Gastroesophageal sphincter (tissue), 4 donors: ENCODE measurements at regions not wholly inside any gene's neighbourhood (a gene's known extent, or its start where the extent isn't known, plus 50 kb on each side); places are given as distances from the start of the nearest gene placed in this dataset.

ENCODE experiments used
- ATAC-seq: fragments of 150-250 bp; one replicate; pipeline ENCODE4 v1.9.1; 2016; ENCODE audit warnings: mild to moderate bottlenecking, moderate library complexity
- H3K27ac ChIP-seq, 4 donors: fragments of 200-600 bp; sonication (generic) in 3 of 4; 1 replicate in 3 of 4; 2 replicates in 1 of 4; pipeline ENCODE4 v1.5.1; 2016 to 2019
- H3K27me3 ChIP-seq: fragments of 200-600 bp; sonication (generic); one replicate; pipeline ENCODE4 v1.5.1; 2019
- H3K36me3 ChIP-seq, 2 donors: fragments of 200-600 bp; sonication (generic); one replicate each; pipeline ENCODE4 v1.5.1; 2019; ENCODE audit warnings: control low read depth in 1 of 2
- H3K4me1 ChIP-seq, 3 donors: fragments of 200-600 bp; sonication (generic); 1 replicate in 2 of 3; 2 replicates in 1 of 3; pipeline ENCODE4 v1.5.1; 2016 to 2019; ENCODE audit warnings: control low read depth in 2 of 3
- H3K4me3 ChIP-seq, 2 donors: fragments of 200-600 bp; sonication (generic); one replicate each; pipeline ENCODE4 v1.5.1; 2019; ENCODE audit warnings: mild to moderate bottlenecking in 1 of 2, moderate library complexity in 1 of 2
- H3K9me3 ChIP-seq, 3 donors: fragments of 200-600 bp; sonication (generic); one replicate each; pipeline ENCODE4 v1.5.1; 2017 to 2019; ENCODE audit warnings: control low read depth in 2 of 3
- CTCF ChIP-seq, 4 experiments: fragments of 200-600 bp in 2 of 4; fragments of 450-650 bp in 2 of 4; sonication (generic) in 1 of 4; IDR thresholded peaks; one replicate each; pipeline ENCODE4 v1.5.1; 2017 to 2019; ENCODE audit warnings: antibody characterized with exemption in 4 of 4, mild to moderate bottlenecking in 2 of 4, moderate library complexity in 2 of 4
- EP300 ChIP-seq: sonication (generic); formaldehyde crosslinking; IDR thresholded peaks from one replicate; pipeline ENCODE4 v1.6.1; 2017; ENCODE audit warnings: antibody characterized with exemption, mild to moderate bottlenecking
- POLR2A ChIP-seq, 2 donors: fragments of 450-650 bp; IDR thresholded peaks; one replicate each; pipeline ENCODE4 v1.6.1; 2017; ENCODE audit warnings: antibody characterized with exemption in 2 of 2, mild to moderate bottlenecking in 2 of 2, moderate library complexity in 1 of 2
- POLR2AphosphoS5 ChIP-seq: sonication (generic); formaldehyde crosslinking; IDR thresholded peaks from one replicate; pipeline ENCODE4 v1.6.1; 2017; ENCODE audit warnings: antibody characterized with exemption
- WGBS, 2 donors: methylation state at CpG; one replicate each; pipeline ENCODE4 v1.1.5; 2018; ENCODE audit warnings: low coverage in 1 of 2; 5-methylcytosine and 5-hydroxymethylcytosine counted together

GRCh38 chr1:214715126-214715525, 112.1 kb downstream of the CENPF start:
- no peak overlapping the region for H3K27ac ChIP-seq
- H3K36me3 ChIP-seq = no peaks in the 10 kb centered on the region
- TF ChIP-seq POLR2AphosphoS5 (no peak), CTCF (IDR thresholded peaks at IDR 0.05) (no peak), EP300 (no peak), POLR2A (IDR thresholded peaks at IDR 0.05) (no peak)
- H3K9me3 ChIP-seq = no peaks in the 10 kb centered on the region
- no peak overlapping the region for H3K4me3 ChIP-seq
- ATAC-seq = no peak
- H3K4me1 ChIP-seq = no peaks in the 10 kb centered on the region
- 70 to 77% methylated on average over 4 of the region's 4 CpGs for WGBS, 2 donors
- no peaks in the 10 kb centered on the region for H3K27me3 ChIP-seq

- no peaks in the 10 kb centered on the region for H3K36me3 ChIP-seq
- H3K9me3 ChIP-seq = peaks cover 0 to 6% (median 0%) of the 10 kb centered on the region in 3 donors
- no peak overlapping the region for H3K27ac ChIP-seq
- H3K4me3 ChIP-seq = no peak overlapping the region
- TF ChIP-seq CTCF (IDR thresholded peaks at IDR 0.05) (no peak), POLR2AphosphoS5 (no peak), POLR2A (IDR thresholded peaks at IDR 0.05) (no peak), EP300 (no peak)
- WGBS, 2 donors = 67 to 68% methylated on average over 6 to 7 of the region's 7 CpGs
- H3K27me3 ChIP-seq = no peaks in the 10 kb centered on the region
- ATAC-seq = no peak
- no peaks in the 10 kb centered on the region for H3K4me1 ChIP-seq
Measured at GRCh38 chr1:214717351-214717750, 114.4 kb downstream of the CENPF start.

GRCh38 chr1:214718724-214719123, 115.7 kb downstream of the CENPF start:
- H3K9me3 ChIP-seq = peaks cover 0 to 12% (median 0%) of the 10 kb centered on the region in 3 donors
- H3K4me3 ChIP-seq = no peak overlapping the region
- H3K27me3 ChIP-seq = no peaks in the 10 kb centered on the region
- no peaks in the 10 kb centered on the region for H3K4me1 ChIP-seq
- TF ChIP-seq CTCF (IDR thresholded peaks at IDR 0.05) = no peak
- no peak for TF ChIP-seq EP300
- TF ChIP-seq POLR2AphosphoS5 = no peak
- TF ChIP-seq POLR2A (IDR thresholded peaks at IDR 0.05) = no peak
- no peak overlapping the region for H3K27ac ChIP-seq
- H3K36me3 ChIP-seq = no peaks in the 10 kb centered on the region
- ATAC-seq = no peak

DNA sequence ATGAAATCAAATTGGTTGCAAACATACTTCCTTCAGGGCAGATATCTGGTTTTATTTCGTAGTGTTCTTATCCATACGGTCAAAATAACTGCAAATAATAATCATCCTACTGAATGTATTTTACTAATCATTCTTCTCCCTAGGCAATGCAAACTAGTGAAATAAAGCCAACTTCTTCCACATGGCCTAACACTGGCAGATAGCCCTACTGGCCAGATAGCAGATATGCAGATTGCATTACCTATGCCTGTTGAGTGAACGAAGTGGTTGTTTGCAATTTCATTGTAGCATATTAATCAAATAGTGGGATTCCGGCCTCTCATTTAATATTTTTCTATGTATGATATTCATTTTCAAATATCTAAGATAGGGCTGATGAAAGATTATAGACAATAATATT, 116.2 kb downstream of the CENPF start:
- ATAC-seq = no peak
- H3K9me3 ChIP-seq = peaks cover 0 to 12% (median 0%) of the 10 kb centered on the region in 3 donors
- no peak overlapping the region for H3K4me3 ChIP-seq
- 64 to 75% methylated on average over 4 of the region's 4 CpGs for WGBS, 2 donors
- no peaks in the 10 kb centered on the region for H3K27me3 ChIP-seq
- H3K4me1 ChIP-seq = no peaks in the 10 kb centered on the region
- H3K27ac ChIP-seq = no peak overlapping the region
- H3K36me3 ChIP-seq = no peaks in the 10 kb centered on the region
- TF ChIP-seq POLR2A (IDR thresholded peaks at IDR 0.05) (no peak), CTCF (IDR thresholded peaks at IDR 0.05) (no peak), EP300 (no peak), POLR2AphosphoS5 (no peak)

- 20% methylated on average over 1 of the region's 1 CpG; no CpG with 5 or more reads in 1 of the 2 donors for WGBS, 2 donors
- no peak overlapping the region for H3K4me3 ChIP-seq
- H3K9me3 ChIP-seq = peaks cover 0 to 12% (median 0%) of the 10 kb centered on the region in 3 donors
- no peaks in the 10 kb centered on the region for H3K27me3 ChIP-seq
- H3K4me1 ChIP-seq = no peaks in the 10 kb centered on the region
- TF ChIP-seq POLR2A (IDR thresholded peaks at IDR 0.05) = no peak
- ATAC-seq = no peak
- no peaks in the 10 kb centered on the region for H3K36me3 ChIP-seq
- no peak overlapping the region for H3K27ac ChIP-seq
Measured at GRCh38 chr1:214720561-214720960, 117.6 kb downstream of the CENPF start.

- peaks cover 0 to 16% (median 0%) of the 10 kb centered on the region in 3 donors for H3K9me3 ChIP-seq
- H3K36me3 ChIP-seq = no peaks in the 10 kb centered on the region
- 0 to 27% methylated on average over 1 to 3 of the region's 7 CpGs for WGBS, 2 donors
- TF ChIP-seq CTCF (IDR thresholded peaks at IDR 0.05) (no peak), POLR2AphosphoS5 (no peak), POLR2A (IDR thresholded peaks at IDR 0.05) (no peak), EP300 (no peak)
- no peak overlapping the region for H3K4me3 ChIP-seq
- ATAC-seq = no peak
- H3K4me1 ChIP-seq = no peaks in the 10 kb centered on the region
- H3K27ac ChIP-seq = no peak overlapping the region
- H3K27me3 ChIP-seq = no peaks in the 10 kb centered on the region
Measured at GRCh38 chr1:214727274-214727673, 124.3 kb downstream of the CENPF start.
